ENCODE measurements at regions not wholly inside any gene's neighbourhood (a gene's known extent, or its start where the extent isn't known, plus 50 kb on each side); places are given as distances from the start of the nearest gene placed in this dataset.

DNA sequence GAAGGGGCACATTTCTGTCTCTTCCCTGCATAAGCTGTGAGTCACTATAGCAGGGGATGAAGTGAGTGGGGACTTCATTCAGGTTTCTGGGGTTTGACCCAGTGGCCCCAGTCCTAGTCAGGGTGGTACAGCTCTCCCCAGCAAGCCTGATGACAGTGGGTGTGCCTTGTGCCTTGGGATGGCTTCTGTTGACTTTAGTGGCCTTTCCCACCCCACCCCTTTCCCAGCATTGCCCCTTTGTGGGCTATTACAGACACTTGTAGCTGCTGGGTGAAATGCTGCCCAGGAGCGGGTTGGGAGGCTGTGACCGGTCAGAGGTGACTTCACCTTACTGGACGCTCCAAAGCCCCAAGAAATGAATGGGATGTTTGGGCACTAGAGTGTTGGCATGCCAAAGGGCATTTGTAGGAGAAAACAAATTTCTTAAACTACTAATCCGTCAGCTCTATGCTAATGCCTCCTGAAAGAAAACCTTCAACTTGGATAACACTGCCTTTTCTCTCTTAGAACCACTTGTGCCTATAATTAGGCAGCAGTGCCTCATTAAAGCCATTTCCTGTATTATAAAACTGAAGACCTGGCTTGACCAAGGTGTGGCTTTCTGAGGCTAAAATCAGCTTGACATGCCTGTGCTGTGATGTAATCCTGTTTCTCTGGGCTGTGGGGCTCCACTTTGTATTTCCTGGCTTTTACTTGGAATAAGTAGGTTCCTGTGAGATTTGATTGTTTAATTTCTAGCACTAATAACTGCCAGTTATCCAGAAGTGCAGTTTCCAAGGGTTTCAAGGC is 119.0 kb upstream of the SLC25A48 start:
- DNase-seq: peak; percentile 83
- H3K79me2 ChIP-seq (ENCODE audit: control insufficient read depth, insufficient read depth, low read length): no peaks in the 10 kb centered on the region
- peaks cover 16% of the 10 kb centered on the region for H3K4me1 ChIP-seq (ENCODE audit: control insufficient read depth, low read depth, low read length)
- no peak overlapping the region for H3K56ac ChIP-seq (ENCODE audit: low read length)
- H2AK5ac ChIP-seq (ENCODE audit: low read length): no peak overlapping the region
- no peak overlapping the region for H2BK120ac ChIP-seq (ENCODE audit: low read depth, low read length)
- H3K4me3 ChIP-seq (ENCODE audit: low read length): no peak overlapping the region
- no peak overlapping the region for H3K27ac ChIP-seq (ENCODE audit: low read depth, low read length)
- no CpG with 5 or more reads among the region's 4 CpGs for WGBS (ENCODE audit: extremely low coverage, insufficient coverage, low lambda C conversion rate)
- H2BK15ac ChIP-seq (replicated peaks; ENCODE audit: low read depth): no peak overlapping the region
- H3K4ac ChIP-seq (ENCODE audit: low read depth, low read length): no peak overlapping the region
- no peak overlapping the region for H3K23ac ChIP-seq (ENCODE audit: low read length)
- H3K18ac ChIP-seq (ENCODE audit: low read length): peak overlapping the region; percentile 23
- no peak overlapping the region for H4K8ac ChIP-seq (ENCODE audit: low read depth, low read length)
- no peaks in the 10 kb centered on the region for H3K79me1 ChIP-seq (ENCODE audit: low read length)
- no peak overlapping the region for H4K5ac ChIP-seq (ENCODE audit: low read length)
- no peaks in the 10 kb centered on the region for H3K27me3 ChIP-seq (ENCODE audit: insufficient read depth, low read length, poor library complexity)
- no peaks in the 10 kb centered on the region for H3K36me3 ChIP-seq (ENCODE audit: control insufficient read depth, insufficient read depth, low read length)
- no peak overlapping the region for H3K4me2 ChIP-seq (ENCODE audit: low read length)
- no peak overlapping the region for H3K9ac ChIP-seq (ENCODE audit: low read length)
- H2BK5ac ChIP-seq (ENCODE audit: low read length): no peak overlapping the region

DNA sequence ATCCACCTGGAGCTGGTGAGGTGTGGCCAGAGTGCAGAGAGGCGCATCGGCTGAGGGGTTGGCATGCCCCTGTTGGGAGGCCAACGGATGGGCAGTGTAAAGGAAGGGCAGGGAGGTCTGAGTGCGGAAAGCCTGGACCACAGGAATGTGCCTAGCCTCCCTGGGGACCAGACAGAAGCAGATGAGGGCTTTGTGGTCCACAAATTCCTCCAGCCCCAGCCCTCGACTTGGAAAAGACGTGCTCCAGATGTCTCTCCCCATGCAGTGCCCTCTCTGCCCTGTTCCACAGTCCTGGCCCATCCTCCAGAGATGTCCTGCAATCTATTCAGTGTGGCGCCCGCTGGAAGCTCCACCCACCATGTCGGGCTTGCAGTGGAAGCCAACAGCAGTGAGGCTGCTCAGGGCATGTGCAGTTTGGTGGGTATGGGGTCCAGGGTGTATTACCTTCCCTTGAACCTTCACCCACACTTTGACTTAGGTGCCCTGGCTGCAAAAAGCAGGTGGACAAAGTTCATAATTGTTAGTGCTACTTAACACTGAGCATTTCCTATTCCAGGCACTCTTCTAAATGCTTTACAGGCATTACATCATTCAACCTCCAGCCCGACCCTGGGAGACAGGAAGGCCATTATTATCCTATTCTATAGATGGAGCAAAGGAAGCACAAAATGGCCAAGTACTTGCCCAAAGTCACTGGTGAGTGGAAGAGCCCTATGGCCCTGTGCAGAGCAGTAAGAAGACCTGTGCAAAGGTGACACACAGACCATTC is 120.2 kb upstream of the SLC25A48 start:
- Histone ChIP-seq H3K4me2 (ENCODE audit: low read length) (no peak overlapping the region), H3K56ac (ENCODE audit: low read length) (no peak overlapping the region), H4K8ac (ENCODE audit: low read depth, low read length) (no peak overlapping the region), H3K9ac (ENCODE audit: low read length) (no peak overlapping the region), H2AK5ac (ENCODE audit: low read length) (no peak overlapping the region), H3K4ac (ENCODE audit: low read depth, low read length) (no peak overlapping the region), H2BK120ac (ENCODE audit: low read depth, low read length) (no peak overlapping the region), H3K36me3 (ENCODE audit: control insufficient read depth, insufficient read depth, low read length) (no peaks in the 10 kb centered on the region), H4K5ac (ENCODE audit: low read length) (no peak overlapping the region), H3K27me3 (ENCODE audit: insufficient read depth, low read length, poor library complexity) (no peaks in the 10 kb centered on the region), H3K27ac (ENCODE audit: low read depth, low read length) (no peak overlapping the region), H3K79me2 (ENCODE audit: control insufficient read depth, insufficient read depth, low read length) (no peaks in the 10 kb centered on the region), H3K79me1 (ENCODE audit: low read length) (no peaks in the 10 kb centered on the region), H2BK5ac (ENCODE audit: low read length) (no peak overlapping the region), H3K4me1 (ENCODE audit: control insufficient read depth, low read depth, low read length) (peaks cover 16% of the 10 kb centered on the region), H3K23ac (ENCODE audit: low read length) (no peak overlapping the region), H3K18ac (ENCODE audit: low read length) (no peak overlapping the region), H2BK15ac (replicated peaks; ENCODE audit: low read depth) (no peak overlapping the region), H3K4me3 (ENCODE audit: low read length) (no peak overlapping the region)
- WGBS (ENCODE audit: extremely low coverage, insufficient coverage, low lambda C conversion rate): no CpG with 5 or more reads among the region's 10 CpGs
- no peak for DNase-seq

DNA sequence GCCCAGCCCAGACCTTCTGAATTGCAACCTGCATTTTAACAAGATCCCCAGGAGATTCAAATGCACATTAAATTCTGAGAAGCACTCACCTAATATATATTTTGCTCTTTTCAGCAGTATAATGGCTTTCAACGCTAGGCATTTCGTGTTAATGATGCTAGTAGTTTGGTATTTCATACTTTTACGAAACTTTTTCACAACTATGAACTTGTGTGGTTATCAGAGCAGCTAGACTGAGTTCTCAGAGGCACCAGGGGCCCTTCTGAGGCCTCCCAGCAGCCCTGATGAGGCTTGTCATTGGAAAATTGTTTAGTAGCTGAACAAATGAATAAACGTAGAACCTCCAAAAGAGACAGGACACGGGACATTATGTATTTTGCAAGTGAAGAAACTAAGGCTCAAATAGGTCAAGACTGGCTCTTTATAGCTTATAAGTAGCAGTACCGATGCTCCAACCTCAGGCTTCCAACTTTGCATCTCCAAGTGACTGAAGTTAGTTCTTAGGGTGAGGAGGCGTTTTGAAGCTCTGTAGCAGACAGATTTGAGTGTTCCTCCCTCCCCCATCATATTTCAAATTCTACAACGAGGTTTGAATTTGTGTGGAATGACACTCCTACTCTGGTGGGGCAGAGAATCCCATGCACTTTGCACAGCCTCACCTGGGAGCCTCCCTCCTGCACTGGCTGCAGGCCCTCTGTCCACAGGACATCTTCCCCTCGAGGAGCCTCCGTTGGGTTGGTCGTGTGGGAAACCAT is 121.1 kb upstream of the SLC25A48 start:
- Histone ChIP-seq H2AK5ac (ENCODE audit: low read length) (no peak overlapping the region), H2BK15ac (replicated peaks; ENCODE audit: low read depth) (no peak overlapping the region), H3K36me3 (ENCODE audit: control insufficient read depth, insufficient read depth, low read length) (no peaks in the 10 kb centered on the region), H3K9ac (ENCODE audit: low read length) (no peak overlapping the region), H3K18ac (ENCODE audit: low read length) (no peak overlapping the region), H3K79me1 (ENCODE audit: low read length) (no peaks in the 10 kb centered on the region), H2BK5ac (ENCODE audit: low read length) (no peak overlapping the region), H4K8ac (ENCODE audit: low read depth, low read length) (no peak overlapping the region), H3K79me2 (ENCODE audit: control insufficient read depth, insufficient read depth, low read length) (no peaks in the 10 kb centered on the region), H3K23ac (ENCODE audit: low read length) (no peak overlapping the region), H2BK120ac (ENCODE audit: low read depth, low read length) (no peak overlapping the region), H3K4me2 (ENCODE audit: low read length) (no peak overlapping the region), H3K27me3 (ENCODE audit: insufficient read depth, low read length, poor library complexity) (no peaks in the 10 kb centered on the region), H3K4ac (ENCODE audit: low read depth, low read length) (no peak overlapping the region), H3K4me1 (ENCODE audit: control insufficient read depth, low read depth, low read length) (peaks cover 16% of the 10 kb centered on the region), H3K56ac (ENCODE audit: low read length) (no peak overlapping the region), H3K4me3 (ENCODE audit: low read length) (no peak overlapping the region), H3K27ac (ENCODE audit: low read depth, low read length) (no peak overlapping the region), H4K5ac (ENCODE audit: low read length) (no peak overlapping the region)
- WGBS (ENCODE audit: extremely low coverage, insufficient coverage, low lambda C conversion rate): no CpG with 5 or more reads among the region's 11 CpGs
- no peak for DNase-seq

DNA sequence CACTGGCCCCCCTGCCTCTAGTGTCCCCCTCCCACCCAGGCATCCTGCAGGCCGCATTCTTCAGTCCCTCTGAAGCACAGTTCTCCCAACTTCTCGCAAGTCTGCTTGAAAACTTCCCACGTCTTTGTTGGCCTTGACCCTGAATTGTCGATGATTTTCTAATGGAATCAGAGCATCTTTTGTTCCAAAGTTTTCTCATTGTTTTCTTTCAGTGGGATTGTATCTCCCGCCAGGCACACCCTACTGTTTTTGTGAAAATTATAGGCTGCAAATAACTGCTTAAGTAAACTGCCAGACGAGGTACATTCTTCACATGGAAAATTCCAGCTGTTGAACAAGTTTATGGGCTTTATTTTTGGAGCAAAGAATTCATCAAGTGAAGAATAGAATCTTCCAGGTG is 122.6 kb upstream of the SLC25A48 start:
- no peak overlapping the region for H4K8ac ChIP-seq (ENCODE audit: low read depth, low read length)
- WGBS (ENCODE audit: extremely low coverage, insufficient coverage, low lambda C conversion rate): no CpG with 5 or more reads among the region's 6 CpGs
- H3K4me2 ChIP-seq (ENCODE audit: low read length): no peak overlapping the region
- no peak overlapping the region for H3K27ac ChIP-seq (ENCODE audit: low read depth, low read length)
- H3K4me1 ChIP-seq (ENCODE audit: control insufficient read depth, low read depth, low read length): peaks cover 16% of the 10 kb centered on the region
- DNase-seq: no peak
- H2BK120ac ChIP-seq (ENCODE audit: low read depth, low read length): no peak overlapping the region
- no peak overlapping the region for H3K4ac ChIP-seq (ENCODE audit: low read depth, low read length)
- H2AK5ac ChIP-seq (ENCODE audit: low read length): no peak overlapping the region
- H3K18ac ChIP-seq (ENCODE audit: low read length): no peak overlapping the region
- no peak overlapping the region for H2BK15ac ChIP-seq (replicated peaks; ENCODE audit: low read depth)
- no peaks in the 10 kb centered on the region for H3K36me3 ChIP-seq (ENCODE audit: control insufficient read depth, insufficient read depth, low read length)
- no peak overlapping the region for H2BK5ac ChIP-seq (ENCODE audit: low read length)
- no peak overlapping the region for H3K23ac ChIP-seq (ENCODE audit: low read length)
- H3K27me3 ChIP-seq (ENCODE audit: insufficient read depth, low read length, poor library complexity): no peaks in the 10 kb centered on the region
- no peak overlapping the region for H3K9ac ChIP-seq (ENCODE audit: low read length)
- H3K56ac ChIP-seq (ENCODE audit: low read length): no peak overlapping the region
- H3K79me1 ChIP-seq (ENCODE audit: low read length): no peaks in the 10 kb centered on the region
- H3K79me2 ChIP-seq (ENCODE audit: control insufficient read depth, insufficient read depth, low read length): no peaks in the 10 kb centered on the region
- no peak overlapping the region for H3K4me3 ChIP-seq (ENCODE audit: low read length)
- H4K5ac ChIP-seq (ENCODE audit: low read length): no peak overlapping the region

DNA sequence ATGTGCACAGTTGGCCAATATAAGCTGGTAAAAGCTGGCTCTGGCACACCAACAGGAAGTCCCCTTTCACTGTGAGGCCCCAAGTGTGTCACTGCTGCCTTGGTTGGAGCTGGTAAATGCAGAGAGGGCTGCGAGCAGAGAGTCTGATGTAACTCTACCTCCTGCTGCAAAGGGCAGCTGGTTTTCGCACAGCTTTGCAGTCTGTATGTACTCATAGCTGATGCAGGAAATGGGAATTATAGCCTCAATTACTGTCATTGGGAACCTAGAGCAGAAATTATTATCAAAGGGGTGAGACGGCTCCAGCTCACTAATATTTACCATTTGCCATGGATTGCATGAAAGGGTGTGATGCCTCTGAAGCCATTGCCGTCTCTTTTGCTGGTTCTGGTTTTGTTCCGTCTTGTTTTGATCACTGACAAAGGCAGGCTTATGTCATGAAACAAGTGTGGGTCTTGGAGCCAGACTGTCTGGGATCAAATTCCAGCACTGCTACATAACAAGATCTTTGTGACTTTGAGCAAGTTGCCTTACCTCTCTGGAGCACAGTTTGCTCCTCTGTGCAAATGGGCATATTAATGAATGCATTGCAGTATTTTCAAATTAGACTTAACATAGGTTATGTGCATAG is 124.3 kb upstream of the SLC25A48 start:
- no peaks in the 10 kb centered on the region for H3K27me3 ChIP-seq (ENCODE audit: insufficient read depth, low read length, poor library complexity)
- H3K56ac ChIP-seq (ENCODE audit: low read length): no peak overlapping the region
- no peaks in the 10 kb centered on the region for H3K79me2 ChIP-seq (ENCODE audit: control insufficient read depth, insufficient read depth, low read length)
- H2BK5ac ChIP-seq (ENCODE audit: low read length): no peak overlapping the region
- H3K4me2 ChIP-seq (ENCODE audit: low read length): no peak overlapping the region
- no peak overlapping the region for H2BK15ac ChIP-seq (replicated peaks; ENCODE audit: low read depth)
- H4K8ac ChIP-seq (ENCODE audit: low read depth, low read length): no peak overlapping the region
- H3K4me3 ChIP-seq (ENCODE audit: low read length): no peak overlapping the region
- no peak for DNase-seq
- no CpG with 5 or more reads among the region's 5 CpGs for WGBS (ENCODE audit: extremely low coverage, insufficient coverage, low lambda C conversion rate)
- no peak overlapping the region for H3K23ac ChIP-seq (ENCODE audit: low read length)
- H3K18ac ChIP-seq (ENCODE audit: low read length): no peak overlapping the region
- H3K27ac ChIP-seq (ENCODE audit: low read depth, low read length): no peak overlapping the region
- no peak overlapping the region for H3K9ac ChIP-seq (ENCODE audit: low read length)
- H2BK120ac ChIP-seq (ENCODE audit: low read depth, low read length): no peak overlapping the region
- no peak overlapping the region for H4K5ac ChIP-seq (ENCODE audit: low read length)
- no peaks in the 10 kb centered on the region for H3K79me1 ChIP-seq (ENCODE audit: low read length)
- peaks cover 6% of the 10 kb centered on the region for H3K4me1 ChIP-seq (ENCODE audit: control insufficient read depth, low read depth, low read length)
- no peak overlapping the region for H3K4ac ChIP-seq (ENCODE audit: low read depth, low read length)
- no peaks in the 10 kb centered on the region for H3K36me3 ChIP-seq (ENCODE audit: control insufficient read depth, insufficient read depth, low read length)
- no peak overlapping the region for H2AK5ac ChIP-seq (ENCODE audit: low read length)
